Colonic mucosa (tissue), 4 donors: ENCODE measurements at regions not wholly inside any gene's neighbourhood (a gene's known extent, or its start where the extent isn't known, plus 50 kb on each side); places are given as distances from the start of the nearest gene placed in this dataset.

ENCODE experiments used
- DNase-seq: peaks from one replicate; pipeline ENCODE4 v3.0.0-alpha.2; 2020
- H3K27ac ChIP-seq: fragments of 200-600 bp; one replicate; pipeline ENCODE4 v1.8.0; 2021
- H3K27me3 ChIP-seq: fragments of 200-600 bp; one replicate; pipeline ENCODE4 v1.8.0; 2021
- H3K36me3 ChIP-seq: fragments of 200-600 bp; one replicate; pipeline ENCODE4 v1.8.0; 2021
- H3K4me1 ChIP-seq: fragments of 200-600 bp; one replicate; pipeline ENCODE4 v1.8.0; 2021; ENCODE audit warnings: mild to moderate bottlenecking
- H3K4me3 ChIP-seq: fragments of 200-600 bp; one replicate; pipeline ENCODE4 v1.8.0; 2021
- H3K9ac ChIP-seq, 2 donors: one replicate each; pipeline ENCODE4 v1.7.0; 2013; ENCODE audit warnings: control low read depth in 2 of 2, low read depth in 2 of 2, low read length in 2 of 2
- H3K9me3 ChIP-seq: fragments of 200-600 bp; one replicate; pipeline ENCODE4 v1.8.0; 2021
- CTCF ChIP-seq: fragments of 200-600 bp; IDR thresholded peaks from one replicate; pipeline ENCODE4 v1.8.0; 2022; ENCODE audit warnings: antibody characterized with exemption, mild to moderate bottlenecking
- intact Hi-C: fragments of 100-400 bp; cut with DNase I; formaldehyde crosslinking; loops from one replicate; pipeline ENCODE4 v1.14.1; 2022
- donor health status: healthy.
- donor health status: DM: no; HTN: no; CAD: no.
- donor health status: DM: no; HTN: no; CAD: no.

- H3K27ac ChIP-seq, result no peak overlapping the region
- H3K4me1 ChIP-seq, result no peaks in the 10 kb centered on the region
- DNase-seq, result no peak
- no peaks in the 10 kb centered on the region for H3K27me3 ChIP-seq
- H3K9ac ChIP-seq, result no peak overlapping the region
- no peaks in the 10 kb centered on the region for H3K9me3 ChIP-seq
- H3K4me3 ChIP-seq, result no peak overlapping the region
- H3K36me3 ChIP-seq, result no peaks in the 10 kb centered on the region
- no peak for TF ChIP-seq CTCF
- intact Hi-C loops, result no loop called here
These were observed 1124.6 kb downstream of the DTWD2 start for GRCh38 chr5:117863586-117864296.

GRCh38 chr5:117860550-117860949, 1127.8 kb downstream of the DTWD2 start:
- no peak for TF ChIP-seq CTCF
- H3K36me3 ChIP-seq, result no peaks in the 10 kb centered on the region

GRCh38 chr5:117859176-117859575, 1129.2 kb downstream of the DTWD2 start:
- no peaks in the 10 kb centered on the region for H3K36me3 ChIP-seq

More at GRCh38 chr5:117860550-117860949, 1127.8 kb downstream of the DTWD2 start:
- H3K4me1 ChIP-seq, result no peaks in the 10 kb centered on the region
- H3K27me3 ChIP-seq, result no peaks in the 10 kb centered on the region
- no peak overlapping the region for H3K27ac ChIP-seq
- no peak for DNase-seq
- intact Hi-C loops, result no loop called here
- H3K4me3 ChIP-seq, result no peak overlapping the region
- no peak overlapping the region for H3K9ac ChIP-seq
- H3K9me3 ChIP-seq, result no peaks in the 10 kb centered on the region

GRCh38 chr5:117856713-117857112, 1131.6 kb downstream of the DTWD2 start:
- Histone ChIP-seq H3K27ac (no peak overlapping the region), H3K4me1 (no peaks in the 10 kb centered on the region), H3K9ac (no peak overlapping the region), H3K27me3 (no peaks in the 10 kb centered on the region), H3K9me3 (no peaks in the 10 kb centered on the region), H3K4me3 (no peak overlapping the region), H3K36me3 (no peaks in the 10 kb centered on the region)
- intact Hi-C loops, result no loop called here
- no peak for DNase-seq
- TF ChIP-seq CTCF, result no peak

More at GRCh38 chr5:117859176-117859575, 1129.2 kb downstream of the DTWD2 start:
- TF ChIP-seq CTCF, result no peak
- no peak overlapping the region for H3K27ac ChIP-seq
- no peaks in the 10 kb centered on the region for H3K27me3 ChIP-seq
- intact Hi-C loops, result no loop called here
- H3K4me3 ChIP-seq, result no peak overlapping the region
- no peak overlapping the region for H3K9ac ChIP-seq
- DNase-seq, result no peak
- no peaks in the 10 kb centered on the region for H3K9me3 ChIP-seq
- no peaks in the 10 kb centered on the region for H3K4me1 ChIP-seq

GRCh38 chr5:117837786-117838185, 1150.6 kb downstream of the DTWD2 start:
- H3K9ac ChIP-seq, result no peak overlapping the region
- TF ChIP-seq CTCF, result no peak
- H3K27me3 ChIP-seq, result no peaks in the 10 kb centered on the region
- H3K36me3 ChIP-seq, result no peaks in the 10 kb centered on the region
- no peaks in the 10 kb centered on the region for H3K9me3 ChIP-seq
- no peak for DNase-seq
- H3K4me1 ChIP-seq, result no peaks in the 10 kb centered on the region
- no peak overlapping the region for H3K27ac ChIP-seq
- intact Hi-C loops, result no loop called here
- no peak overlapping the region for H3K4me3 ChIP-seq
